Fibroblast of villous mesenchyme (primary cell): ENCODE measurements at regions not wholly inside any gene's neighbourhood (a gene's known extent, or its start where the extent isn't known, plus 50 kb on each side); places are given as distances from the start of the nearest gene placed in this dataset.
"Not testable (repeated sequence)": the region's sequence is repeated elsewhere in the genome, so short reads cannot be mapped to it uniquely, and the experiment has no call there.

ENCODE experiments used
- DNase-seq: peaks from one replicate; pipeline ENCODE4 v3.0.0-alpha.2; 2010; ENCODE audit warnings: low read depth
- H3K4me3 ChIP-seq: 2 replicates; pipeline ENCODE4 v1.5.1; 2011; ENCODE audit warnings: low read depth, mild to moderate bottlenecking, low read length
- TF ChIP-seq, protein P1 (sequence below): IDR thresholded peaks from 2 replicates; pipeline ENCODE4 v1.5.1; 2012; ENCODE audit warnings: low read depth, mild to moderate bottlenecking, low read length; ENCODE audit not compliant: insufficient read depth

DNA sequence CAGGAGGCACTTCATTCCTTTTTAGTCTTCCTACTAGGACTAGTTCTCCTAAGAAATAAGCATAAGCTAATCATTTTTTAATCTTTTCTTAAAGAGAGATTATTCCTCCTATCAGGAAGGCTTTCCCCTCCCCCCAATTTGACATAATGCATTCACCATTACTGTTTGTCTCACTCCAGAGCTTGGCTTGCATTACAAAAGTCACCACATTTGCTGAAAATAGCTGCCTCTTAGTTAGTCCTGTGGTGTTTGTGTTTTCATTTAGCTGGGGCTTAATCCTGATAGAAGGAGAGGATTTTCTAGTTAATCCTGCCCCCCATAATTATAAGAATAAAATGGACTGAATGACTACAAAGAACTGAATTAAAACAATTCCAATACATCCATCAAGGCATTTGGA, 307.1 kb upstream of the RRP15 start:
- no peak for DNase-seq
- TF ChIP-seq, protein P1, sequence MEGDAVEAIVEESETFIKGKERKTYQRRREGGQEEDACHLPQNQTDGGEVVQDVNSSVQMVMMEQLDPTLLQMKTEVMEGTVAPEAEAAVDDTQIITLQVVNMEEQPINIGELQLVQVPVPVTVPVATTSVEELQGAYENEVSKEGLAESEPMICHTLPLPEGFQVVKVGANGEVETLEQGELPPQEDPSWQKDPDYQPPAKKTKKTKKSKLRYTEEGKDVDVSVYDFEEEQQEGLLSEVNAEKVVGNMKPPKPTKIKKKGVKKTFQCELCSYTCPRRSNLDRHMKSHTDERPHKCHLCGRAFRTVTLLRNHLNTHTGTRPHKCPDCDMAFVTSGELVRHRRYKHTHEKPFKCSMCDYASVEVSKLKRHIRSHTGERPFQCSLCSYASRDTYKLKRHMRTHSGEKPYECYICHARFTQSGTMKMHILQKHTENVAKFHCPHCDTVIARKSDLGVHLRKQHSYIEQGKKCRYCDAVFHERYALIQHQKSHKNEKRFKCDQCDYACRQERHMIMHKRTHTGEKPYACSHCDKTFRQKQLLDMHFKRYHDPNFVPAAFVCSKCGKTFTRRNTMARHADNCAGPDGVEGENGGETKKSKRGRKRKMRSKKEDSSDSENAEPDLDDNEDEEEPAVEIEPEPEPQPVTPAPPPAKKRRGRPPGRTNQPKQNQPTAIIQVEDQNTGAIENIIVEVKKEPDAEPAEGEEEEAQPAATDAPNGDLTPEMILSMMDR, result no peak
- H3K4me3 ChIP-seq, result no peak overlapping the region

DNA sequence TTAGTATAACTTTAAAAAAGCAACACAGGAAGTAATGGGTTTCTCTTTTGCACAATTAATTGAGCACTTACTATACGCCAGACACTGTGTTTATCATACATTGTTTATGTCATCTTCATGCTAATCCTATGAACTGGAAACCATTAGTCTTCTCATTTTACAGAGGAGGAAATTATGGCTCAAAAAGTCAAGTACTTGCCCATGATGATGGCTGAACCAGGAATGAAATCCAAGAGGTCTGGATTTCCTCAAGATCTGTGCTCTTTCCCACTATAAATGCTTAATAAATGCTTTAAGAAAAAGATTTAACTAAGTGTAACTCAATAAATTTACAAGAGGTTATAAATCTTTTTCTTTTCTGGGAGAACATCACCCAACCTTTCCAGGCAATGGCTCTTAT, 303.7 kb upstream of the RRP15 start:
- DNase-seq, result no peak
- no peak overlapping the region for H3K4me3 ChIP-seq
- TF ChIP-seq, protein P1, result no peak

DNA sequence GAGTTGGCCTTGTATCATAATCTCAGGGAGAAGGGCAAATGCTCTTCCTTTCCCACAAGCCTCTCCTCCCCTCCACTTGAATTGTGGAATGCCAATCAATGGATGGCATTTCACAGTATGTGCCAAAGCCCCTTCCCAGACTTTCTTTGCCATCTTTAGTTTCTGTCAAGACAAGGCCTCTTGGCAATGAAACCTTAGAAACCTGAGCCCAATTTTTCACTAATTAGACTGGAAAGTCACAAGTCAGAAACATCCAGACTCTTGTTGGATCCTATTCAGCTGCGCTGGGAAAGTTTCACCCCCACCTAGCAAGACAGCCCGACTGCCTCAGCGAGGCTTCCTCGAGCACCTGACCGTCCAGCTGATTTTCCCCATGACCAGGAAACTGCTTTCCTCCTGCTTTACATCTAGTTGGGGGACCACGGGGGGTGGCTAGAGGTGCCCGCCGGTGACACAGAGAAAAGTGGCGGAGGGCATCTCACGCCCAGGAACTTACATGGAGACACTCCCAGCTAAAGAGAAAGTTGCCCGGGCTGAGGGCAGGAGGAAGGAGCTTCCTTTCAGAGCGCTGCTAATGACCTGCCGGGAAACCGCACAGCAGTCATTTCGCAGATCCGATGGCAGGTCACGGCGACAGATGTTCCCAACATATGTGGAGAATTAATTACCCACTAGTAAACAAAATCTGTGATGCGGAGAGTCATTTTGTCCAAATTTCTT, 302.6 kb upstream of the RRP15 start:
- H3K4me3 ChIP-seq, result no peak overlapping the region
- TF ChIP-seq, protein P1, result no peak
- no peak for DNase-seq

DNA sequence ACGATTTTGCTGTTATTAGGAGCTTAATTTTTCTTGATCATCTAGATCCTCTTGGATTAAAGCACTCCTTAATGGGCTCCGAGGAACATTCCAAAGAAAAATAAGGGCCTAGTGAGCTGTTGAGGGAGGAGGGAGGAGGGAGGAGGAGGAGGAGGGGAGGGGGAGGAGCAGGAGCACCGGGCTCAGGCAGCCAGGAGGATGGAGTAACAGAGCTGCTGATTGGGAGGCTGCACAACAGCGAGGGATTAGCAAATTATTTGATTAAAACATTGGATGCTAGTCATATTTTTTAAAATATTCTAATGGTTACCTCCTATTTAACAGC, 302.1 kb upstream of the RRP15 start:
- DNase-seq, result no peak
- TF ChIP-seq, protein P1, result no peak
- H3K4me3 ChIP-seq, result no peak overlapping the region

DNA sequence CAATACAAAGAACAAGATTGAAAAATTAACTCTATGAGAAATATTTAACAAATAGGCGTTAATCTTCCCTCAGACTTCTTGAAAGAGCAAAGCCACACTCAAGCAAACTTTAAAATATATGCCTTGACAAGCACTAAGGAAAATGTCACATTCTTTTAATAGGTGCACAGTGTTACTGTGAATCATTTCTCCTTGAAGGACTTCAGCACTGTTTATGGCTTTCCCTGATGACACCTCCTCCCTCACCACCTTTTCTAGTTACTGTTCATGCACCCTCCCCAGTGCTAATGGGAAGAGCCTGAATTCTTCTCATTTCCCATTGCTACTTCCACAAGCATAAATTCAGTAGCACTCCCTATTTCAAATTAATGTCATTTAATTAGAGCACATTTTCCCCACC, 299.5 kb upstream of the RRP15 start:
- H3K4me3 ChIP-seq, result no peak overlapping the region
- DNase-seq, result no peak
- TF ChIP-seq, protein P1, result no peak

DNA sequence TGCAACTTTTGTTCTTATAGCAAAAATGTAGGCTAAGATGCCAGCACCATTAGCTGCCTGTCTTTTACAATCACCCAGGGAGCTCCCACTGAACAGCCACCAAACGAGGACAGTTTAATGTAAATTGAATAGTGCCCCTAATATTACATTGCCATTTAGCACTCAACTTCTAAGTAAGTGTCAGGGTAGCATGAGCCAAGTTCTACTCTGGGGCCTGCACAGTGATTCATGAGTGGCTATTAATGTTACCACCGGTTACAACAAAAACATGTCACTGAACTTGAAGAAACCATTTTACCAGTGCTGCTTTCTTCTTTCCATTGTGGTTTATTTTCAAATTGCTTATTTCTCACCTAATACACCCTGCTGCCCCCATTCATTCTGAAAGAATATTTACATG, 295.6 kb upstream of the RRP15 start:
- TF ChIP-seq, protein P1, result no peak
- H3K4me3 ChIP-seq, result no peak overlapping the region
- DNase-seq, result no peak

DNA sequence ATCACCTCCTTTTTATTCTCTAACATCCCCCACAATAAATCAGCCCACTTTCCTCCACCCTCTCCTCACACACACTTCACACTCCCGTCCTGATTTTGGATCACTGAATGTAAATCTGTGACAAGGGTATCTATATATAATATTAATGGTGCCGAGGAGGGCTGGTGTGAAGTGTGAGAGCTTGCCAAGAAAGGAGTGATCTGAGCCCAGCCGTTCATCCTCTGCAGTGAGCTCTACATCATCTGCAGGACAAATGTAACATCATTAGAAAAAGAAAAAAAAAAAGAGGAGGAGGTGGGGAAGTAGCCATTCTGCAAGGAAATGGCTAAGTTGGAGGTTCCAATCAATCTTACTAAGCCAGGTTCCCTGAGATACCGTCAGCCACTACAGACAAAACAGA, 291.7 kb upstream of the RRP15 start:
- no peak overlapping the region for H3K4me3 ChIP-seq
- TF ChIP-seq, protein P1, result no peak
- DNase-seq, result no peak

DNA sequence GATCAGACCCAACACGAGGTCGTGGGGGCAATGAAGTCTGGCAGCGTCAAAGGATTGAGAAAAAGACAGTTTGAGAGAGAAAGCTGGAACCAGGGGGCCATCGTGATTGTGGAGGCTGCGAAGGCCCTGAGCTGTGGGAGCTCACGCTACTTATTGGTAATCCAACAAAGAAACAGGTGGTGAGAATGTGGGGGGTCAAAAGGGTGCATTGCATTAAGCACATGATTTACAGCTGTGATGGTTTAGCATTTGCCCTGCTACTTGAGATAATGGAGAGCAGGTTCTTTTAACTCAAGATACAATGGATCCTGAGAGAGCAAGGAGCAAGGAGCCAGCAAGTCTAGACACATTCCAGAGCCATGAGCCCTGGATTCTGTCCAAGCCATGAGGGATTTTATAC, 276.8 kb upstream of the RRP15 start:
- H3K4me3 ChIP-seq, DNase-seq: not testable (repeated sequence)

DNA sequence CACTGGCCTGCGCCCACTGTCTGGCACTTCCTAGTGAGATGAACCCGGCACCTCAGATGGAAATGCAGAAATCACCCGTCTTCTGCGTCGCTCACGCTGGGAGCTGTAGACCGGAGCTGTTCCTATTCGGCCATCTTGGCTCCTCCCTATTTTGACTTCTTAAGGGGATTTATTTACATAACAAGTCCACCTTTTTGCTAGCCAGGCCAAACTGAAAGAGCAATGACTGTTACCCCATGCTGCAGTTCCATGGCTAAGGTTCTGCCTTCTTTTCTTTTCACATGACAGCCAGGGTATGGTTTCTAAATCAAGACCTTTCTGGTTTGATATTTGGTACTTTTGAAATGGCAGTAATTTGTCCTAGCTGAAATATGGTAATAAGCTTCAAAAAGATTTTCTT, 270.0 kb upstream of the RRP15 start:
- DNase-seq, H3K4me3 ChIP-seq: not testable (repeated sequence)
